OCI-LY3 (cell line): ENCODE measurements at regions not wholly inside any gene's neighbourhood (a gene's known extent, or its start where the extent isn't known, plus 50 kb on each side); places are given as distances from the start of the nearest gene placed in this dataset.

Experiments
- EZH2phosphoT487 ChIP-seq: fragments of 200-600 bp; shearing (Covaris generic); IDR thresholded peaks from 2 replicates; pipeline ENCODE4 v1.6.1; 2018; ENCODE audit warnings: antibody characterized with exemption, mixed run types, low read depth
- TF ChIP-seq, protein P1 (sequence below): fragments of 200-600, 300-600 bp; sonication (generic); IDR thresholded peaks from 2 replicates; pipeline ENCODE4 v1.5.1; 2014; ENCODE audit warnings: antibody characterized with exemption, low read length, low read depth

DNA sequence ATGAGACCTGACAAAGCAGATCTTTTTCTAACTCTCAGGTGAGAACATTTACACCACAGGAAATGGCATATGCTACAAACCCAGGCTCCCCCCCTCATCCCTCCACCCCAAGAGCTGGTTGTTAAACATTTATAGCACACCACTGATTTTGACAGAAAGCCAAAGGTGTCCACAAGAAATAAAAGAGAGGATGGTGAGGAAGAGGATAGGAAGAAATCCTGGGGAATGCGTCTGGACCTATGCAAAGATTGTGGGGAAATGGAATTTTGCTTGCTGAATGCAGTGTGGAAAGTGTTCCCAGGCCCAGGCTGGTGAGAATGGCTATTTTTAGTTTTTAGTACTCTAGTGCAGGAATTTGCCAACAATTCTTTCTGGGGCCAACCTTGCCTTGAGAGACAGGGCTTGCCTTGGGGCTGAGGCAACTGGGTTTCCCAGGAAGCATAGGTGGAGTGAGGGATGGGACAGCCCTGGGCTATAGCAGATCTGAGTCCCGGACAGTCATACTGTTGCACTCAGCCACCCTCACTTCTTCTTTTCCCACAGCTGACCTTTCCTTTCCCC is 163.9 kb downstream of the ADAMTS15 start:
- TF ChIP-seq, protein P1, sequence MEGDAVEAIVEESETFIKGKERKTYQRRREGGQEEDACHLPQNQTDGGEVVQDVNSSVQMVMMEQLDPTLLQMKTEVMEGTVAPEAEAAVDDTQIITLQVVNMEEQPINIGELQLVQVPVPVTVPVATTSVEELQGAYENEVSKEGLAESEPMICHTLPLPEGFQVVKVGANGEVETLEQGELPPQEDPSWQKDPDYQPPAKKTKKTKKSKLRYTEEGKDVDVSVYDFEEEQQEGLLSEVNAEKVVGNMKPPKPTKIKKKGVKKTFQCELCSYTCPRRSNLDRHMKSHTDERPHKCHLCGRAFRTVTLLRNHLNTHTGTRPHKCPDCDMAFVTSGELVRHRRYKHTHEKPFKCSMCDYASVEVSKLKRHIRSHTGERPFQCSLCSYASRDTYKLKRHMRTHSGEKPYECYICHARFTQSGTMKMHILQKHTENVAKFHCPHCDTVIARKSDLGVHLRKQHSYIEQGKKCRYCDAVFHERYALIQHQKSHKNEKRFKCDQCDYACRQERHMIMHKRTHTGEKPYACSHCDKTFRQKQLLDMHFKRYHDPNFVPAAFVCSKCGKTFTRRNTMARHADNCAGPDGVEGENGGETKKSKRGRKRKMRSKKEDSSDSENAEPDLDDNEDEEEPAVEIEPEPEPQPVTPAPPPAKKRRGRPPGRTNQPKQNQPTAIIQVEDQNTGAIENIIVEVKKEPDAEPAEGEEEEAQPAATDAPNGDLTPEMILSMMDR: no peak
- TF ChIP-seq EZH2phosphoT487: no peak
